Aorta (tissue), 5 donors: ENCODE measurements at regions not wholly inside any gene's neighbourhood (a gene's known extent, or its start where the extent isn't known, plus 50 kb on each side); places are given as distances from the start of the nearest gene placed in this dataset.
"Not testable (repeated sequence)": the region's sequence is repeated elsewhere in the genome, so short reads cannot be mapped to it uniquely, and the experiment has no call there.

Experiments used
- ATAC-seq: fragments of 200-7000 bp; cut with Tn5 transposase; one replicate; pipeline ENCODE4 v1.9.1; 2022; ENCODE audit warnings: moderate library complexity; ENCODE audit not compliant: low FRiP score
- DNase-seq, 2 donors: peaks; one replicate each; pipeline ENCODE4 v3.0.0-alpha.2; 2020
- H3K27ac ChIP-seq, 2 donors: one replicate each; pipeline ENCODE4 v1.5.1; 2013; ENCODE audit warnings: low read length in 2 of 2, mild to moderate bottlenecking in 2 of 2, moderate library complexity in 2 of 2, control low read depth in 1 of 2, inconsistent platforms in 1 of 2, low read depth in 1 of 2
- H3K27me3 ChIP-seq, 2 donors: one replicate each; pipeline ENCODE4 v1.6.1; 2013; ENCODE audit warnings: control low read depth in 1 of 2, low read length in 1 of 2, mild to moderate bottlenecking in 1 of 2, moderate library complexity in 1 of 2; ENCODE audit not compliant: insufficient read depth in 2 of 2, control insufficient read depth in 1 of 2
- H3K36me3 ChIP-seq, 2 donors: one replicate each; pipeline ENCODE4 v1.6.1; 2013; ENCODE audit warnings: control low read depth in 1 of 2, low read length in 1 of 2, mild to moderate bottlenecking in 1 of 2; ENCODE audit not compliant: insufficient read depth in 2 of 2, control insufficient read depth in 1 of 2
- H3K4me1 ChIP-seq, 2 donors: one replicate each; pipeline ENCODE4 v1.6.1; 2013; ENCODE audit warnings: low read length in 2 of 2, control low read depth in 1 of 2, mild to moderate bottlenecking in 1 of 2, moderate library complexity in 1 of 2; ENCODE audit not compliant: insufficient read depth in 2 of 2, control insufficient read depth in 1 of 2
- H3K4me3 ChIP-seq, 2 donors: one replicate each; pipeline ENCODE4 v1.5.1; 2013; ENCODE audit warnings: low read length in 2 of 2, control low read depth in 1 of 2, mild to moderate bottlenecking in 1 of 2
- H3K9me3 ChIP-seq: one replicate; pipeline ENCODE4 v1.6.1; 2013; ENCODE audit warnings: mild to moderate bottlenecking, low read length; ENCODE audit not compliant: control insufficient read depth
- WGBS, 2 donors: extraction: QIAGEN DNeasy Blood & Tissue Kit; methylation state at CpG; one replicate each; pipeline ENCODE4 v1.1.7; 2013; 5-methylcytosine and 5-hydroxymethylcytosine counted together
- intact Hi-C, 2 donors: fragments of 100-400 bp; cut with DNase I; formaldehyde crosslinking; loops; one replicate each; pipeline versions ENCODE4 v1.14.2 to v1.15.0; 2022
- donor health status: healthy with polysubstance abuse.
- donor health status: Bipolar disorder and iron deficiency.
- donor health status: DM: no; HTN: no; CAD: no.
- donor health status: DM: no; HTN: no; CAD: no.
- donor health status: DM: yes; HTN: yes; CAD: no.

- Histone ChIP-seq H3K27me3 (no peaks in the 10 kb centered on the region), H3K4me1 (no peaks in the 10 kb centered on the region), H3K36me3 (no peaks in the 10 kb centered on the region), H3K9me3 (no peaks in the 10 kb centered on the region), H3K27ac (no peak overlapping the region), H3K4me3 (no peak overlapping the region)
- intact Hi-C loops, result no loop called here
- DNase-seq (no peak), ATAC-seq (no peak)
- 67 to 71% methylated on average over 19 of the region's 19 CpGs for WGBS, 2 donors
Observed at GRCh38 chrX:966396-967070, 245.9 kb downstream of the CRLF2 start.

- Histone ChIP-seq H3K9me3 (no peaks in the 10 kb centered on the region), H3K27ac (no peak overlapping the region), H3K4me3 (no peak overlapping the region), H3K27me3 (no peaks in the 10 kb centered on the region), H3K36me3 (no peaks in the 10 kb centered on the region), H3K4me1 (no peaks in the 10 kb centered on the region)
- ATAC-seq, result no peak
- 37 to 42% methylated on average over 10 of the region's 10 CpGs for WGBS, 2 donors
- no peak for DNase-seq
- intact Hi-C loops, result no loop called here
Observed at GRCh38 chrX:964831-965416, 247.5 kb downstream of the CRLF2 start.

- 37 to 43% methylated on average over 8 of the region's 8 CpGs for WGBS, 2 donors
- Histone ChIP-seq H3K27me3 (peaks cover 0 to 2% of the 10 kb centered on the region in 2 donors), H3K36me3 (no peaks in the 10 kb centered on the region), H3K27ac (no peak overlapping the region), H3K4me3 (no peak overlapping the region), H3K4me1 (no peaks in the 10 kb centered on the region), H3K9me3 (no peaks in the 10 kb centered on the region)
- ATAC-seq (no peak), DNase-seq (no peak)
- intact Hi-C loops, result no loop called here
Observed at GRCh38 chrX:960821-961220, 251.6 kb downstream of the CRLF2 start.

GRCh38 chrX:959595-959994 lies 252.9 kb downstream of the CRLF2 start:
- intact Hi-C loops, result no loop called here
- WGBS, 2 donors, result 63 to 64% methylated on average over 10 of the region's 10 CpGs
- H3K27ac ChIP-seq, result no peak overlapping the region
- H3K36me3 ChIP-seq, result no peaks in the 10 kb centered on the region
- ATAC-seq, result no peak
- no peak overlapping the region for H3K4me3 ChIP-seq
- peaks cover 2% of the 10 kb centered on the region for H3K9me3 ChIP-seq
- no peak for DNase-seq
- no peaks in the 10 kb centered on the region for H3K4me1 ChIP-seq
- peaks cover 0 to 2% of the 10 kb centered on the region in 2 donors for H3K27me3 ChIP-seq

GRCh38 chrX:955168-955781 lies 257.2 kb downstream of the CRLF2 start:
- not testable (repeated sequence) for ATAC-seq

GRCh38 chrX:953879-954482 lies 258.5 kb downstream of the CRLF2 start:
- H3K4me1 ChIP-seq, result no peaks in the 10 kb centered on the region
- H3K36me3 ChIP-seq, result no peaks in the 10 kb centered on the region
- H3K27ac ChIP-seq, result no peak overlapping the region
- no peak for DNase-seq
- intact Hi-C loops, result no loop called here
- H3K27me3 ChIP-seq, result peaks cover 0 to 1% of the 10 kb centered on the region in 2 donors
- no peak for ATAC-seq
- H3K9me3 ChIP-seq, result peaks cover 2% of the 10 kb centered on the region
- H3K4me3 ChIP-seq, result no peak overlapping the region

More at GRCh38 chrX:955168-955781, 257.2 kb downstream of the CRLF2 start:
- DNase-seq, H3K27me3 ChIP-seq, H3K4me3 ChIP-seq, H3K9me3 ChIP-seq, H3K36me3 ChIP-seq, H3K4me1 ChIP-seq, intact Hi-C loops, H3K27ac ChIP-seq: not testable (repeated sequence)
- 63 to 70% methylated on average over 1 of the region's 1 CpG for WGBS, 2 donors

- Histone ChIP-seq H3K27ac (no peak overlapping the region), H3K9me3 (peaks cover 2% of the 10 kb centered on the region), H3K4me3 (no peak overlapping the region), H3K4me1 (no peaks in the 10 kb centered on the region), H3K27me3 (no peaks in the 10 kb centered on the region), H3K36me3 (no peaks in the 10 kb centered on the region)
- WGBS, 2 donors, result 80 to 82% methylated on average over 5 of the region's 5 CpGs
- DNase-seq (no peak), ATAC-seq (no peak)
- intact Hi-C loops, result no loop called here
Observed at GRCh38 chrX:952816-953215, 259.6 kb downstream of the CRLF2 start.

- H3K4me3 ChIP-seq, ATAC-seq, H3K27ac ChIP-seq, DNase-seq, H3K9me3 ChIP-seq, H3K27me3 ChIP-seq, H3K36me3 ChIP-seq, H3K4me1 ChIP-seq, intact Hi-C loops: not testable (repeated sequence)
- 72 to 79% methylated on average over 6 of the region's 6 CpGs for WGBS, 2 donors
Observed at GRCh38 chrX:947262-947661, 265.2 kb downstream of the CRLF2 start.

- ATAC-seq, result no peak
- no peak overlapping the region for H3K4me3 ChIP-seq
- no peak for DNase-seq
- intact Hi-C loops, result no loop called here
- H3K4me1 ChIP-seq, result no peaks in the 10 kb centered on the region
- WGBS, 2 donors, result 0 to 94% methylated on average over 1 of the region's 1 CpG
- no peaks in the 10 kb centered on the region for H3K9me3 ChIP-seq
- H3K27ac ChIP-seq, result no peak overlapping the region
- H3K27me3 ChIP-seq, result no peaks in the 10 kb centered on the region
- no peaks in the 10 kb centered on the region for H3K36me3 ChIP-seq
Observed at GRCh38 chrX:943035-943434, 269.4 kb downstream of the CRLF2 start.
